ENCODE measurements at regions not wholly inside any gene's neighbourhood (a gene's known extent, or its start where the extent isn't known, plus 50 kb on each side); places are given as distances from the start of the nearest gene placed in this dataset.

GRCh38 chr13:18944501-18945068 lies 237.0 kb downstream of the TUBA3C start:
- no peak overlapping the region for H2AK5ac ChIP-seq (ENCODE audit: low read depth, low read length)
- no peaks in the 10 kb centered on the region for H3K4me1 ChIP-seq (ENCODE audit: control insufficient read depth, insufficient read depth, low read length)
- no peaks in the 10 kb centered on the region for H3K36me3 ChIP-seq (ENCODE audit: control insufficient read depth, insufficient read depth, low read length)
- in situ Hi-C loops (cut with MboI; ENCODE audit: low sequenced_read_pairs) (no loop called here), dilution Hi-C loops (cut with HindIII; ENCODE audit: low sequenced_read_pairs, unreplicated experiment) (no loop called here), intact Hi-C loops (cut with micrococcal nuclease) (no loop called here)
- H3K4me2 ChIP-seq (ENCODE audit: low read depth, low read length) = no peak overlapping the region
- no peak overlapping the region for H2BK15ac ChIP-seq (ENCODE audit: low read depth, low read length)
- no peak overlapping the region for H3K27ac ChIP-seq (ENCODE audit: insufficient read depth, low read length)
- ChIA-PET CTCF (no interaction called here), POLR2A (ENCODE audit: unreplicated experiment) (no interaction called here)
- no peak overlapping the region for H3K9ac ChIP-seq (ENCODE audit: low read depth, low read length)
- BruUV-seq (replicated peaks) = no TSS peak
- 60% methylated on average over 5 of the region's 29 CpGs; no CpG with 5 or more reads in 1 of the 2 experiments for WGBS, 2 experiments (ENCODE audit: extremely low coverage in 2 of 2, insufficient read length in 1 of 2)
- H3K4ac ChIP-seq (ENCODE audit: low read depth, low read length) = no peak overlapping the region
- H3K56ac ChIP-seq (ENCODE audit: extremely low read depth, insufficient read depth, low read length) = no peak overlapping the region
- no peak overlapping the region for H2AFZ ChIP-seq (replicated peaks; ENCODE audit: low read length, poor library complexity)
- no peak overlapping the region for H2BK5ac ChIP-seq (ENCODE audit: low read depth, low read length, poor library complexity, severe bottlenecking)
- no peak overlapping the region for H4K5ac ChIP-seq (ENCODE audit: low read depth, low read length)
- H3K4me3 ChIP-seq (ENCODE audit: insufficient read depth, low read depth, low read length) = no peak overlapping the region
- no peak overlapping the region for H3K14ac ChIP-seq (replicated peaks; ENCODE audit: low read depth, low read length)
- no peak overlapping the region for H3K18ac ChIP-seq (ENCODE audit: low read depth, low read length)
- DNase-seq (no peak), ATAC-seq (ENCODE audit: low read depth) (no peak)
- H4K91ac ChIP-seq (ENCODE audit: insufficient read depth, low read depth, low read length) = no peak overlapping the region
- H2BK120ac ChIP-seq (ENCODE audit: low read depth, low read length) = no peak overlapping the region
- no peaks in the 10 kb centered on the region for H3K79me1 ChIP-seq (ENCODE audit: low read depth in 1 of 2, low read length in 2 of 2)
- H4K8ac ChIP-seq (ENCODE audit: low read depth in 2 of 2, low read length in 2 of 2) = no peak overlapping the region
- no peaks in the 10 kb centered on the region for H4K20me1 ChIP-seq (ENCODE audit: insufficient read depth, low read length)
- H3K9me3 ChIP-seq (ENCODE audit: control insufficient read depth, insufficient read depth, low read length) = peaks cover 32% of the 10 kb centered on the region
- TF ChIP-seq RAD21 (IDR thresholded peaks at IDR 0.05; ENCODE audit: low read length) = no peak
- TF ChIP-seq MAFK (IDR thresholded peaks at IDR 0.05; ENCODE audit: low read depth, low read length) = no peak
- TF ChIP-seq CHD1 (IDR thresholded peaks at IDR 0.05; ENCODE audit: low read depth, low read length) = no peak
- TF ChIP-seq FOS (IDR thresholded peaks at IDR 0.05; ENCODE audit: low read depth, low read length) = no peak
- no peak for TF ChIP-seq CTCF (conservative IDR thresholded peaks at IDR 0.05; ENCODE audit: low read depth, low read length)
- no peak for TF ChIP-seq NFE2L2 (IDR thresholded peaks at IDR 0.05; ENCODE audit: low read depth, low read length)
- no peak for TF ChIP-seq RCOR1 (IDR thresholded peaks at IDR 0.05; ENCODE audit: insufficient replicate concordance, low read length)
- TF ChIP-seq, protein P1, sequence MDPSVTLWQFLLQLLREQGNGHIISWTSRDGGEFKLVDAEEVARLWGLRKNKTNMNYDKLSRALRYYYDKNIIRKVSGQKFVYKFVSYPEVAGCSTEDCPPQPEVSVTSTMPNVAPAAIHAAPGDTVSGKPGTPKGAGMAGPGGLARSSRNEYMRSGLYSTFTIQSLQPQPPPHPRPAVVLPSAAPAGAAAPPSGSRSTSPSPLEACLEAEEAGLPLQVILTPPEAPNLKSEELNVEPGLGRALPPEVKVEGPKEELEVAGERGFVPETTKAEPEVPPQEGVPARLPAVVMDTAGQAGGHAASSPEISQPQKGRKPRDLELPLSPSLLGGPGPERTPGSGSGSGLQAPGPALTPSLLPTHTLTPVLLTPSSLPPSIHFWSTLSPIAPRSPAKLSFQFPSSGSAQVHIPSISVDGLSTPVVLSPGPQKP (IDR thresholded peaks at IDR 0.05; ENCODE audit: borderline replicate concordance, low read depth, low read length) = no peak
- TF ChIP-seq CEBPB (IDR thresholded peaks at IDR 0.05; ENCODE audit: low read depth, low read length) = no peak
- H3K23ac ChIP-seq (ENCODE audit: low read depth, low read length) = no peak overlapping the region
- H3K9me1 ChIP-seq (ENCODE audit: insufficient read depth, low read length) = no peaks in the 10 kb centered on the region
- H2AK9ac ChIP-seq (replicated peaks; ENCODE audit: low read depth, low read length, poor library complexity) = no peak overlapping the region
- H2BK20ac ChIP-seq (ENCODE audit: low read depth, low read length) = no peak overlapping the region
- H3K27me3 ChIP-seq (ENCODE audit: control insufficient read depth, insufficient read depth, low read length) = no peaks in the 10 kb centered on the region
